ENCODE measurements at regions not wholly inside any gene's neighbourhood (a gene's known extent, or its start where the extent isn't known, plus 50 kb on each side); places are given as distances from the start of the nearest gene placed in this dataset.

GRCh38 chr2:160701822-160702221 lies 208.2 kb upstream of the RBMS1 start:
- no peak for DNase-seq (ENCODE audit: extremely low read depth in 1 of 11, low read depth in 9 of 11, low spot score in 4 of 11)

DNA sequence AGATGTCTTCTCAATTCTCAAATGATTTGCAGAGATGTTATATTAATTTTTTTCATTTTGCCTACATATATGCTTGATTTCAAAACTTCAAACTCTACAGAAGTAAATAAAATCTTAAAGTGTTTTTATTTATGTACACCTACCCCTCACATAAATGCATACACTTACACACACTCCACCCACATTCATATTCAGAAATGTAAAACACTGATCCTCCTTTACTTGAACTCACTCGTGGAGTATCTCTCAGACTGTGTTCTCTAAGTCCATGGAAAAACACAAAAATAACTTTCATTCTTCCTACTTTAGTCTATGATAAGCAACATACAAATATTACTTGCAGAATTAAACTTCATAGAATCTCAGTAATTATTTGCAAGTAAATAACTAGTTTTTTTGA lies 209.1 kb upstream of the RBMS1 start:
- no peak for DNase-seq (ENCODE audit: extremely low read depth in 1 of 11, low read depth in 9 of 11, low spot score in 4 of 11)

GRCh38 chr2:160703648-160704585 lies 210.3 kb upstream of the RBMS1 start:
- DNase-seq (ENCODE audit: extremely low read depth in 1 of 11, low read depth in 9 of 11, low spot score in 4 of 11), result peak in 2 of 11 donors; percentile 17 to 41

DNA sequence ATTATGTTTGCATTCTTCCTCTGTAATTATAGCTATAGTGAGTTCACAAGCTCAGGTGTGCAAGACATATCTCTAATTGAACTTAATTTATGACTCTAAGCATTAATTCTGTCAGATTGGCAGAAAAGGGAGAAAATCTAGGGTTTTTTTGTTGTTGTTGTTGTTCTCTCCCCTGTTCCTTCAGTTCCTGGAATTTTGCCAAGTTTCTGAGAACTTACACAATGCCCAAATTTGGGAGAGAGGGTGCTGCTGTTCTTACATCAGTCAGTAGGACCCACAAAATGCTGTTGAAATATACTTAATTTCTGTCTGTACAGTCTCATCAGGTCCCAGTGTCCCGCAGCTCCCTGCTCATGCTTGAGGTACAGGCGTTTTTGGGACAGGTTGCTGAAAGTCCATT lies 221.8 kb upstream of the RBMS1 start:
- DNase-seq (ENCODE audit: extremely low read depth in 1 of 11, low read depth in 9 of 11, low spot score in 4 of 11), result no peak

DNA sequence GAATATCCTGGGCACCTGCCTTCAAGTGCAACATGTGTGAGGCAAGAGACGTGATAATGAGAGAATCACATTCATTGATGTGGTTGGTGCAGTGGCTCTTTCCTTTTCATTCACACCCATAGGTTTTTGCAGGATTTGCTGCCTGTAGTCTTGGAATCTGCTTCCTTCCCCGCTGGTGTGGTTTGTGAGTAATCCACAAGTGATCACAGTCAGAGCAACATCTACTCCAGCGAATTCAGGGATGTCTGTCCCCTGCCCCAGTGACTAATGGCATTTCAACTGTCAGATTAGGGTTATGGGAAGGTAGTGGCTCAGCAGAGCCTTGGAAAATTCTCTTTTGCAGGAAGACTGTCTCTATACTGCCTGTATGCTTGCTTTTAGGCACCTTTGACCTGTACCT lies 225.5 kb upstream of the RBMS1 start:
- DNase-seq (ENCODE audit: extremely low read depth in 1 of 11, low read depth in 9 of 11, low spot score in 4 of 11), result no peak

- no peak for DNase-seq (ENCODE audit: extremely low read depth in 1 of 11, low read depth in 9 of 11, low spot score in 4 of 11)
These were observed 226.5 kb upstream of the RBMS1 start for GRCh38 chr2:160720098-160720497.

GRCh38 chr2:160721089-160722040 lies 227.8 kb upstream of the RBMS1 start:
- DNase-seq (ENCODE audit: extremely low read depth in 1 of 11, low read depth in 9 of 11, low spot score in 4 of 11), result no peak

DNA sequence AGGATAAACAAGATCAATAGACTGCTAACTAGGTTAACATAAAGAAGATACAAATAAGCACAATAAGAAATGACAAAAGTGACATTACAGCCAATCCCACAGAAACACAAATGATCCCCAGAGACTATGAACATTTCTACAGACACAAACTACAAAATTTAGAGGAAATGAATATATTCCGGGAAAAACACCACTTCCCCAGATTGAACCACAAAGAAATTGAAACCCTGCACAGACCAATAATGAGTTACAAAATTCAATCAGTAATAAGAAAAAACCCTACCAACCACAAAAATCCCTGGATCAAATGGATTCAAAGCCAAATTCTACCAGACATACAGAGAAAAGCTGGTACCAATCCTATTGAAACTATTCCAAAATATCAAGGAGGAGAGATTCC lies 232.4 kb upstream of the RBMS1 start:
- no peak for DNase-seq (ENCODE audit: extremely low read depth in 1 of 11, low read depth in 9 of 11, low spot score in 4 of 11)

GRCh38 chr2:160730296-160730995 lies 236.8 kb upstream of the RBMS1 start:
- DNase-seq (ENCODE audit: extremely low read depth in 1 of 11, low read depth in 9 of 11, low spot score in 4 of 11), result peak in 6 of 11 donors; percentile 9 to 71 (median 32)

- DNase-seq (ENCODE audit: extremely low read depth in 1 of 11, low read depth in 9 of 11, low spot score in 4 of 11), result no peak
These were observed 237.8 kb upstream of the RBMS1 start for GRCh38 chr2:160731415-160731814.

DNA sequence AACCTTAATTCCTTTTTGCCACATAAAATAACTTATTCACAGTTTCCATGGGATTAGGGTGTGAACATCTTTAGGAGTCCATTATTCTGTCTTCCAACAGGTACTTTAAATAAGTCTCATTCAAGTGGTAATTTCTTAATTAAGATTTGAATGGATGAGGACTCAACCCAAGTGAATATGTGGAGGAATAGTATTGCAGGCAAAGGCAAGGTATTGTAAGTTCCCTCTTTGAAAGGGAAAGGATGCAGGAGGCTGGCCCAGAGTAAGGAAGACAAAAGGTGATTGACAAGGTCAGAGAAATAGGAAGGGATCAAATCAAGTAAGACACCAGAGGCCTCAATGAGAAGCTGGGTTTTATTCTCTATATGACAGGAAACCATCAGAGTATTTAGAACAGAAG lies 238.2 kb upstream of the RBMS1 start:
- DNase-seq (ENCODE audit: extremely low read depth in 1 of 11, low read depth in 9 of 11, low spot score in 4 of 11), result no peak

- DNase-seq (ENCODE audit: extremely low read depth in 1 of 11, low read depth in 9 of 11, low spot score in 4 of 11), result no peak
These were observed 242.1 kb upstream of the RBMS1 start for GRCh38 chr2:160735696-160736095.

GRCh38 chr2:160736148-160737028 lies 242.8 kb upstream of the RBMS1 start:
- DNase-seq (ENCODE audit: extremely low read depth in 1 of 11, low read depth in 9 of 11, low spot score in 4 of 11), result no peak

GRCh38 chr2:160737247-160737646 lies 243.6 kb upstream of the RBMS1 start:
- DNase-seq (ENCODE audit: extremely low read depth in 1 of 11, low read depth in 9 of 11, low spot score in 4 of 11), result no peak

- no peak for DNase-seq (ENCODE audit: extremely low read depth in 1 of 11, low read depth in 9 of 11, low spot score in 4 of 11)
These were observed 247.7 kb upstream of the RBMS1 start for GRCh38 chr2:160741271-160741670.

- no peak for DNase-seq (ENCODE audit: extremely low read depth in 1 of 11, low read depth in 9 of 11, low spot score in 4 of 11)
These were observed 248.2 kb upstream of the RBMS1 start for GRCh38 chr2:160741815-160742214.

DNA sequence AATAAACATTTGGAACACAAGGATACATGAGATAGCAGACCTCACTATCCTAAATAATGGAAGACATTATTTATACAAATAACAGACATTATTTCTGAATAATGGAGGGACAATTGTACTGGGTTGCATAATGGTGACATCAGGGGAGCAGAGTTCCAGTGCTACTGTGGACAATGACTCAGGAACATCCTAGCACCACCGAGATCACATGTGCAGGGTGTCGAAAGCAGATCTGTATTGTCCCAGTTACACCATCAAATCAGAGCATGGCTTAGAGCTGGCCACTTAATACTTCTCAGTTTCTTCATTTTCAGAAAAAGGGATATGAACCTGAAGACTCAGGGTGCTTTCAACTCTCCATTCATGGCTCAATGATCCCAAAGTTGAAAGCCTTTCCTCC lies 249.1 kb upstream of the RBMS1 start:
- no peak for DNase-seq (ENCODE audit: extremely low read depth in 1 of 11, low read depth in 9 of 11, low spot score in 4 of 11)

- no peak for DNase-seq (ENCODE audit: extremely low read depth in 1 of 11, low read depth in 9 of 11, low spot score in 4 of 11)
These were observed 254.0 kb upstream of the RBMS1 start for GRCh38 chr2:160747501-160748170.
